WI38 (cell line): ENCODE measurements at regions not wholly inside any gene's neighbourhood (a gene's known extent, or its start where the extent isn't known, plus 50 kb on each side); places are given as distances from the start of the nearest gene placed in this dataset.

ENCODE experiments used
- H3K4me3 ChIP-seq: 2 replicates; pipeline ENCODE4 v1.5.1; 2011; ENCODE audit warnings: low read depth, mild to moderate bottlenecking, control low read depth, low read length
- CTCF ChIP-seq: IDR thresholded peaks from 2 replicates; pipeline ENCODE4 v1.5.1; 2012; ENCODE audit warnings: low read depth, mild to moderate bottlenecking, control low read depth, low read length

DNA sequence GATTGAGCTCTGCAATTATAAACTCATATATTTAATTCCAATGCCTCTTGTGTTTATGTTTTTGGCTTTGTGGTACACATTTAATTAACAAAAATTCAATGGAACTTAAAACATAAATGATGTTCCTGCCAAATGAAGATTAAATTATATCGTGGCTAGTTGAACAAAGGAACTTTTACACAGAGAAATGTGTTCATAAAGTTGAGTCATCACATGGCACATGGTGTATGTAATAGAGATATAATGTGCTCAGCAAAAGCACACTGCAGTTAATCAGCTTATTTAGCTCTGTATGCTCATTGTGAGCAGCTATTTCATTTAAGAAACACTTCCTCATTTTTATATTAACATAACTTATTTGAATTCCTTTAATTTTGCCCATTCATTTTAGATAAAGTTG is 1295.6 kb upstream of the CITED2 start:
- TF ChIP-seq CTCF: no peak

DNA sequence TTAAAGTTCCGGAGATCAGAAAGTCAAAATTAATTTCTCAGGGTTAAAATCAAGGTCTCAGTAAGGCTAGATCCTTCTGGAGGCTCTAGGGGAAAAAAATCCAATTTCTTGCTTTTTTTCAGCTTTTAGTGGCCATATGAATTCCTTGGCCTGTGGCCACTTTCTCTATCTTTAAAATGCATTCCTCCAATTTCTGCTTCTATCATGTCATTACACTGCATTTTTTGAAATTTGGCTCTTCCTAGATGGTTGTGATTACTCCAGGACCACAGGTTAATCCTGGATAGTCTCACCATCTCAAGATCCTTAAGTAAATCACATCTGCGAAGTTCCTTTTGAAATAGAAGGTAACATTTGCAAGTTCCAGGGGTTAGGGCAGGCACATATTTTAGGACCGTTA is 1294.9 kb upstream of the CITED2 start:
- no peak overlapping the region for H3K4me3 ChIP-seq
- TF ChIP-seq CTCF: no peak

More for the DNA sequence above, 1295.6 kb upstream of the CITED2 start:
- H3K4me3 ChIP-seq: no peak overlapping the region

GRCh38 chr6:140663772-140664171 is 1289.3 kb upstream of the CITED2 start:
- H3K4me3 ChIP-seq: no peak overlapping the region
- no peak for TF ChIP-seq CTCF

GRCh38 chr6:140663094-140663493 is 1288.6 kb upstream of the CITED2 start:
- no peak for TF ChIP-seq CTCF
- H3K4me3 ChIP-seq: no peak overlapping the region

GRCh38 chr6:140661691-140662090 is 1287.2 kb upstream of the CITED2 start:
- no peak overlapping the region for H3K4me3 ChIP-seq
- TF ChIP-seq CTCF: no peak

DNA sequence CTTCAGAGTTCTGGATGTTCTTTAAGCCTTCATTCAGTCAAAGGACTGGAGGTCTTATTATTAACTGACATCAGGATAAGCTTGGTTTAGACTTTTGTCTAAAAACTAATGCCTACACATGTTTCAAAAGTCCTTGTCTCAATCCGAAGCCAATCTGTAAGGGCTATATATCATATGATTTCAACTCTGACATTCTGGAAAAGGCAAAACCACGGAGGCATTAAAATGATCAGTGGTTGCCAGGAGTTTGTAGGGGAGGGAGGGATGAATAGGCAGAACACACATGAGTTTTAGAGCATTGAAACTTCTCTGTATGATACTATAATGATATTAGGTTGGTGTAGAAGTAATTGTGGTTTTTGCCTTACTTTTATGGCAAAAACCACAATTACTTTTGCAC is 1285.8 kb upstream of the CITED2 start:
- no peak for TF ChIP-seq CTCF
- no peak overlapping the region for H3K4me3 ChIP-seq

DNA sequence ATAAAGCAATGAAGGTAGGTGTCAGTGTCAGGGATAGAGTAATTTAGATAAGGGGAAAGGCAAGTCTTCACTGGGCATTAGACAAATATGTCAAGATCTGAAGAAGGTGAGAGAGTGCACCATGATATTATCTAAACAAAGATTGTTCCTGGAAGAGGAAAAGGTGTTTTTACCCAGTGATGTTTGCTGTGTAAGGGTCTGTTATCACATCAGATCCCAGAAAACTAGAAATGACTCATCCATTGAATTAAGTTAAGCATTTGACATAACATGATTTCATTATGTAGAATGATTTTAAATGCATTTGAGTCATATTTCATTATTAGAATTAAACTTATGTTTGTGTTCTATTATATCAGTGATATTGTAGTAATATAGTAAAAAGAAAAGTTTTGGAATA is 1279.5 kb upstream of the CITED2 start:
- no peak for TF ChIP-seq CTCF
- H3K4me3 ChIP-seq: no peak overlapping the region
